Activated naive CD4-positive, alpha-beta T cell treated with anti-CD3 and anti-CD28 coated beads, Interleukin-2, amount 50 U/mL, for 24 hours (primary cell): ENCODE measurements at regions not wholly inside any gene's neighbourhood (a gene's known extent, or its start where the extent isn't known, plus 50 kb on each side); places are given as distances from the start of the nearest gene placed in this dataset.
"Not testable (repeated sequence)": the region's sequence is repeated elsewhere in the genome, so short reads cannot be mapped to it uniquely, and the experiment has no call there.

Experiments used
- H3K27ac Mint-ChIP-seq: one replicate; pipeline ENCODE4 v1.8.0; 2021; ENCODE audit warnings: mild to moderate bottlenecking, mixed read lengths
- H3K27me3 Mint-ChIP-seq: one replicate; pipeline ENCODE4 v1.8.0; 2021; ENCODE audit warnings: mixed read lengths
- H3K36me3 Mint-ChIP-seq: one replicate; pipeline ENCODE4 v1.8.0; 2021; ENCODE audit warnings: mixed read lengths
- H3K4me1 Mint-ChIP-seq: one replicate; pipeline ENCODE4 v1.8.0; 2021; ENCODE audit warnings: mixed read lengths
- H3K4me3 Mint-ChIP-seq: one replicate; pipeline ENCODE4 v1.8.0; 2021; ENCODE audit warnings: mild to moderate bottlenecking, mixed read lengths
- H3K9me3 Mint-ChIP-seq: one replicate; pipeline ENCODE4 v1.8.0; 2021; ENCODE audit warnings: mixed read lengths

DNA sequence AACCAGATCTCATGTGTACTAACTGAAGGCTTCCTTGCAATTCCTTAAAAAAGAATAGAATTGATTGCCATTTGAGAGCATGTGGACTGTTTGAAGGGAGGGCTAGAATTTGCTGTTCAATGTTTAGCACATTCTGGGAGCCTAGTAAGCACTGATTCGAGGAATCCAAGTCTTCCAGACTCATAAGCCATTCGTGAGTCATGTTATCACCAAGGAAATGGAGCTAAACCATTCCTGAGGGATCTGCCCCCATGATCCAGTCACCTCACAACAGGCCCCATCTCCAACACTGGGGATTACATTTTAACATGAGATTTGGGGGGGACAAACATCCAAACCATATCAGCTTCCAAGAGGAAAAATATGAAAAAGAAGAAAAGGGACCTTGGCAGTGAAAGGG is 276.4 kb downstream of the KCNRG start:
- H3K9me3 Mint-ChIP-seq, result no peaks in the 10 kb centered on the region
- no peak overlapping the region for H3K27ac Mint-ChIP-seq
- no peak overlapping the region for H3K4me3 Mint-ChIP-seq
- H3K4me1 Mint-ChIP-seq, result no peaks in the 10 kb centered on the region
- no peaks in the 10 kb centered on the region for H3K27me3 Mint-ChIP-seq
- H3K36me3 Mint-ChIP-seq, result no peaks in the 10 kb centered on the region

DNA sequence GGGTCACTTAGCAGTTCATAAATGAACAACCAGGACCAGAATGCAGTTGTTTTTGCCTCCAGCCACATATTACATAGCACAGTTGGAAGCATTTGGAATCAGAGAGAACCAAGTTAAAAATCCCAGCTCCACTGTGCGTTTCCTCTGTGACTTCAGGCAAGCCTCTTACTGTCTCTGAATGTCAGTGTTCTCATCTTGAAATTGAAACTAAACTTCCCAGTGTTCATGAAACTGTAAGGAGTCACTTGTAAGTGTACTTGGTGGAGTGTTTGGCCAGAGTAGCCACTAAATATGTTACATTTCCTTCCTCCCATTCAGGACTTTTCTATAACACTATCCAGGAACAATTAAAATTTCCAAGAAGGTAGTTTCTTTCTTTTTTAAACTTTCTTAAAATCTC is 276.8 kb downstream of the KCNRG start:
- Mint-ChIP-seq H3K9me3 (no peaks in the 10 kb centered on the region), H3K27me3 (no peaks in the 10 kb centered on the region), H3K27ac (no peak overlapping the region), H3K4me3 (no peak overlapping the region), H3K36me3 (no peaks in the 10 kb centered on the region), H3K4me1 (no peaks in the 10 kb centered on the region)

DNA sequence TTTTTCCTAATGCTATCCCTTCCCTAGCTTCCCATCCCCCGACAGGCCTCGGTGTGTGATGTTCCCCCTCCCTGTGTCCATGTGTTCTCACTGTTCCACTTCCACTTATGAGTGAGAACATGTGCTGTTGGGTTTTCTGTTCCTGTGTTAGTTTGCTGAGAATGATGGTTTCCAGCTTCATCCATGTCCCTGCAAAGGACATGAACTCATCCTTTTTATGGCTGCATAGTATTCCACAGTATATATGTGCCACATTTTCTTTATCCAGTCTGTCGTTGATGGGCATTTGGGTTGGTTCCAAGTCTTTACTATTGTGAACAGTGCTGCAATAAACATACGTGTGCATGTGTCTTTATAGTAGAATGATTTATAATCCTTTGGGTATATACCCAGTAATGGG is 279.2 kb downstream of the KCNRG start:
- H3K9me3 Mint-ChIP-seq, H3K4me1 Mint-ChIP-seq, H3K36me3 Mint-ChIP-seq, H3K27ac Mint-ChIP-seq, H3K4me3 Mint-ChIP-seq, H3K27me3 Mint-ChIP-seq: not testable (repeated sequence)

DNA sequence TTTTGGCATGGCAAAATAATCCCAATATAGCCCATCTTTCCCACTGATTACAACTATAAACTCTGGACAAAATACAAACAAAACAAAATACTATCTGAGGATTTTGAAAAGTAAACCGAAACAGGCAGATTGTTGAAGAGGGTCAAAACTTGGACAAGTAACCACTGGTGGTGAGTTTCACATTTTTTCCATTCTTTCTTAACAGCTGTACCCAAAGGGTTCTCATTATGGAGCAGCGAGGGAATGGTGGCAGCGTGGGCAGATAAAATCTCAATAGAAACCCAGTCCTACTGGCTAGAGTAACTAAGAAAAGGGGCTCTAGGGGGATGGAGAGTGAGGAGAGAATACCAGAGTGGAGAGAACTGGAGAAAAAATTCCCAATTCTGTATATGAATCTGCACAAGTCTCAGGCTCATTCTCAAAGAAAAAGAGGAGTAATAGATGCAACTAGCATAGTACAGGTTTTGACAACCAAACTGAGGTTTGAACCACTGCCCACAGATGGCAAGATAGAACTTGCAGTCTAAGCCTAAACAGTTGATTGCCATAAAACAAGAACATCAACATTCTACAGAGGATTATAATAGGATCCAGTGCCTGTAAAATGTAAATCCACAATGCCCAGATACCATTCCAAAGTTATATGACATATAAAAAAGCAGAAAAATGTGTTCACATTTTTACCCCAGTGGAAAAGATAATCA is 284.5 kb downstream of the KCNRG start:
- no peak overlapping the region for H3K27ac Mint-ChIP-seq
- no peak overlapping the region for H3K4me3 Mint-ChIP-seq

DNA sequence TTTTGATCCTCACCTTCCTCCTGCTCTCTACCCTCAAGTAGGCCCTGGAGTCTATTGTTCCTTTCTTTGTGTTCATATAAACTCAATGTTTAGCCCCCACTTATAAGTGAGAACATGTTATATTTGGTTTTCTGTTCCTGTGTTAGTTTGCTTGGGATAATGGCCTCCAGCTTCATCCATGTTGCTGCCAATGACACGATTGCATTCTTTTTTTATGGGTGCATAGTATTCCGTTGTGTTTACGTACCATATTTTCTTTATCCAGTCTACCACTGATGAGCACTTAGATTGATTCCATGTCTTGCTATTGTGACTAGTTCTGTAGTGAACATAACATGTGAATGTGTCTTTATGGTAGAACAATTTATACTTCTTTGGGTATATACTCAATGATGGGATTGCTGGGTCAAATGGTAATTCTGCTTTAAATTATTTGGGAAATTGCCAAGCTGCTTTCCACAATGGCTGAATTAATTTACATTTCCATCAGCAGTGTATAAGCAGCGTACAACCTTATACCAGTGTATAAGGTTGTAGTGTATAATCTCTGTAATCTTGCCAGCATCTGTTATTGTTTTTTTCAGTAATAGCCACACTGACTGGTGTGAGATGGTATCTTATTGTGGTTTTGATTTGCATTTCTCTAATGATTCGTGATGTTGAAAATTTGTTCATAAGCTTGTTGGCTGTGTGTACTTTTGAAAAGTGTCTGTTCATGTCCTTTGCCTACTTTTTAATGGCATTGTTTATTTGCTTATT is 288.9 kb downstream of the KCNRG start:
- Mint-ChIP-seq H3K4me3 (no peak overlapping the region), H3K4me1 (peaks cover 1% of the 10 kb centered on the region), H3K9me3 (no peaks in the 10 kb centered on the region), H3K27ac (no peak overlapping the region), H3K36me3 (peaks cover 2% of the 10 kb centered on the region), H3K27me3 (peaks cover 4% of the 10 kb centered on the region)

More for the DNA sequence above, 284.5 kb downstream of the KCNRG start:
- Mint-ChIP-seq H3K4me1 (no peaks in the 10 kb centered on the region), H3K9me3 (no peaks in the 10 kb centered on the region), H3K27me3 (peaks cover 7% of the 10 kb centered on the region), H3K36me3 (peaks cover 4% of the 10 kb centered on the region)

DNA sequence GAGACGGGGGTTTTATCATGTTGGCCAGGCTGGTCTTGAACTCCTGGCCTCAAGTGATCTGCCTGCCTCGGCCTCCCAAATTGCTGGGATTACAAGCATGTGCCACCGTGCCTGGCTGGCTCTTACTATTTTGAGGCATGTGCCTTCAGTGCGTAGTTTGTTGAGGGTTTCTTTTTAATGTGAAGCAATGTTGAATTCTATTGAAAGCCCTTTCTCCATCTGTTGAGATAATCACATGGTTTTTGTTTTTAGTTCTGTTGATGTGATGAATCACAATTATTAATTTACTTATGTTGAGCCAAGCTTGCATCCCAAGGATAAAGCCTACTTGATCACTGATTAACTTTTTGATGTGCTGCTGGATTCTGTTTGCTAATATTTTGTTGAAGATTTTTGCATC is 290.9 kb downstream of the KCNRG start:
- no peak overlapping the region for H3K4me3 Mint-ChIP-seq
- H3K4me1 Mint-ChIP-seq, result peaks cover 12% of the 10 kb centered on the region
- peaks cover 2% of the 10 kb centered on the region for H3K36me3 Mint-ChIP-seq
- H3K27ac Mint-ChIP-seq, result no peak overlapping the region
- H3K9me3 Mint-ChIP-seq, result no peaks in the 10 kb centered on the region
- H3K27me3 Mint-ChIP-seq, result no peaks in the 10 kb centered on the region

DNA sequence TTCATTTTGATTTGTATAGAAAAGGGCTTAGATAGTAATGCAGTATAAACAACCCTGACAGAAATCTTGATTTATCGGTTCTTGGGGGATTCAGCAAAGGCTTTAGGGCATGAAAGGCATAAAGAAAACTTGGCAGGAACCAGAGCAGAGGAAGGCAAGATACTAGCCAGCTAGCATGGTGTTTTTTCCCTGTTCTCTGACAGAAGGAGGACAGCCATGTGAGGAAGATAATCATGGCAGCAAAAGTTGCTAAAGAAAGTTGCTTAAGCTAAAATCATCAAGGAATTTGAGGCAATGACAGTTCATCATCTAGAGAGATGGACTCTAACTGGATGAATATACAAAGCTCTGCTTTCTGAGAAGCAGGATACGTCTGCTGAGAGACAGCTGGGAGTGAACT is 294.1 kb downstream of the KCNRG start:
- Mint-ChIP-seq H3K36me3 (no peaks in the 10 kb centered on the region), H3K4me3 (no peak overlapping the region), H3K4me1 (peaks cover 12% of the 10 kb centered on the region), H3K27me3 (no peaks in the 10 kb centered on the region), H3K9me3 (no peaks in the 10 kb centered on the region), H3K27ac (no peak overlapping the region)

DNA sequence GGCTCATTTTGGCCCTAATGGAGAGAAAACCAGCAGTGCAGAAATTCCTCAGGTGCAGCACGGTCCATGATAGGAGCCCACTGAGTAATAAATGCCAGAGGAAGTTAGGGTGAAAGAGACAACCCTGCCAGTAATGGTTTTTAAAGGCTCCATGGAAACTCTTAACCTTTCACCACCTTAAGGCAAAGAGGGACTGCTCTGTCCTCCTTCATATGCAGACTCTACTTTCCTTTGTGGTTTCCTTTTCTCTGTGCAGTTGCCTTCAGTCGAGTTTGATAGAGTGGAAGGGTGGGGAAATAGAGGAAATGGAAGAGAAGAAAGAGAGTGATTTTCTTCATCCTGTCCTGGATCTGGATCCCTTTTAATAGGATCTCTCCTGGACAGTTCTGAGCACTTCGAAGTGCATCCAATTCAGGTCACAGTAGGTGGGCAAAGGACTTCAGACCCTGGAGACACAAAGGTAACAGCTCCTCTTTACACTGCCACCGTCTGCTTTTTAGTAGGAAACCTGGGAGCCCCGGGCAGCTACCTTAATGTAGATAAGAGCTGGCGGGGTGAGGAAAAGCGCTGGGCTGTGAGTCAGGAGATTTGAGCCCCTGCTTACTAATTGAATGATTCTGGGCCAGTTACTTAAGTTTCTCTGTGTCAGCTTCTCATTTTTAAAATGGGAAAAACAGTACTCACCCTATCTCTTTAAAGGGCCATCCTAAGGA is 294.8 kb downstream of the KCNRG start:
- no peaks in the 10 kb centered on the region for H3K36me3 Mint-ChIP-seq
- no peaks in the 10 kb centered on the region for H3K9me3 Mint-ChIP-seq
- no peaks in the 10 kb centered on the region for H3K27me3 Mint-ChIP-seq
- no peak overlapping the region for H3K27ac Mint-ChIP-seq
- peaks cover 12% of the 10 kb centered on the region for H3K4me1 Mint-ChIP-seq
- H3K4me3 Mint-ChIP-seq, result no peak overlapping the region

DNA sequence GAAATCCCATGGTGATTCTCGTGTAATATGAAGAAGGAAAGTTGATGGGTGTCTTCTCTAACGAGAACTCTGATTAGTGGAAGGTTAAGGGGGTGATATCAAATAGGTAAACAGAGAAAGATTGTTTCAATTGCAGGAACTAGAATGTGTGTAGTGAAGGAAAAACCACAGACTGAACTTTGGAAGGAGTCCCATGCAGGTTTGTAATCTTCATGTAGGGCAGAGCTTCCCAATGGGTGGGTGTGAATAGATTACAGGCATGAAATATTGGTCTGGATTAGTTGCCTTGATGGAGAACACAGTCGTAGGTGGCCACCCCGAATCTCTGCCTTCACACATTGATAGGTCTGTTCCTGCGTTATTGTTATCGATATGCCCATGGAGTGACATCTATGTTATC is 295.5 kb downstream of the KCNRG start:
- Mint-ChIP-seq H3K9me3 (no peaks in the 10 kb centered on the region), H3K27me3 (no peaks in the 10 kb centered on the region), H3K27ac (no peak overlapping the region), H3K4me3 (no peak overlapping the region), H3K4me1 (peaks cover 12% of the 10 kb centered on the region), H3K36me3 (no peaks in the 10 kb centered on the region)

DNA sequence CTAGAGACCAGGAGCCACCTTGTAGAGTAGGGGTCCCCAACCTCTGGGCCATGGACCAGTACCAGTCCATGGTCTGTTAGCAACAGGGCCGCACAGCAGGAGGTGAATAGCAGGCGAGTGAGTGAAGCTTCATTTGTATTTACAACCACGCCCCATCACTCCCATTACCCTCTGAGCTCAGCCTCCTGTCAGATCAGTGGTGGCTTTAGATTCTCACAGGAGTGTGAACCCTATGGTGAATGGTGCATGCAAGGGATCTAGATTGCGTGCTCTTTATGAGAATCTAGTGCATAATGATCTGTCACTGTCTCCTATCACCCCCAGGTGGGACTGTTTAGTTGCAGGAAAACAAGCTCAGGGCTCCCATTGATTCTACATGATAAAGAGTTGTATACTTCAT is 303.6 kb downstream of the KCNRG start:
- Mint-ChIP-seq H3K27me3 (no peaks in the 10 kb centered on the region), H3K4me1 (peaks cover 27% of the 10 kb centered on the region), H3K36me3 (peaks cover 1% of the 10 kb centered on the region), H3K4me3 (no peak overlapping the region), H3K9me3 (peaks cover 3% of the 10 kb centered on the region), H3K27ac (no peak overlapping the region)

DNA sequence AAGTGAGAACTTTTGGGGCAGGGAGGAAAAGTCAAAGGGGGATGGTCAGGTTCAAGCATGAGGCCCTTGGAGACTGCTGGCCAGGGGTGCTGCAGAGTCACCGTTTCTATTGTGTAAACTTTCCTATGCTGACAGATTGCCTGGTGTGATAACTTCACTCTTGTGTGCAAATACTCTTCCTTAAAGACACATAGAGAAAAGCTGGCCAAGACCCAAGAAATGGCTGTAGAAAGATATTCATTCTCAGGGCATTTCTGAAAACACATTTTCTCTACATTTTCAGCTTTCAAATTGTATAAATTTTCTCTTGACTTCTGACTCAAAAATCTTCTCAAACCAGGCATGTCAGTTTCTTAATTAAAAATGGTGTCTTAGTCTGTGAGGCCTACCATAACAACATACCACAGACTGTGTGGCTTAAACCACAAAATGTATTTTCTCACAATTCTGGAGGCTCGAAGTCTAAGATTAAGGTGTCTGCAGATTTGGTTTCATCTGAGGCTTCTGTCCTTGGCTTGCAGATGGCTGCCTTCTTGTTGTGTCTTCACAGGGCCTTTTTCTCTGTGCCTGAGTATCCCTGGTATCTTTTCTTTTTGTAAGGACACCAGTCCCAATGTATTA is 304.5 kb downstream of the KCNRG start:
- Mint-ChIP-seq H3K27ac (no peak overlapping the region), H3K36me3 (peaks cover 1% of the 10 kb centered on the region), H3K4me3 (no peak overlapping the region), H3K27me3 (no peaks in the 10 kb centered on the region), H3K4me1 (peaks cover 27% of the 10 kb centered on the region), H3K9me3 (peaks cover 3% of the 10 kb centered on the region)

DNA sequence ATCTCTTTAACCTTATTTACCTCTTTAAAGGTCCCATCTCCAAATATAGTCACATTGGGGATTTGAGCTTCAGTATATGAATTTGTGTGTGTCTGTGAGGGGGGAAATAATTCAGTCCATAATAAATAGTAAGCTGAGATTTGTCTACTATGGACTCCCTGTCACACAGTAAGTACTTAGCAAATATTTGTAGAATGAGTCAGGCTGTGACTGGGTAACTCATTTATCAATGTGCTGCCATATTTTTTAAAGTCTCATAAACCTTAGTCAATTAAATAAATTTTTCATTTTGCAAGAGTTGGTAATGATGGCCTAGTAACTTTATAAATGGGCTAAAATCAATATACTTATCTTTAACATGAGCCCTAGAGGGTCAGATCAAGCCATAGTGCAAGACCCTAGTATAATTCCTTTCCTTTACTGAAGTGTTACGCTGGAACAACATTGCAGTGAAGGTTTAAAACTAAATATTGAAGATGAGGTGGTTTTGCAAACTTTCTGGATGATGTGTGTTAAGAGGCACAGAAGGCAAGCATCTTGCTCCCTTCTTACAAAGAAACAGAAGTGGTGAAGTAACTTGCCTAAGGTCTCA is 305.1 kb downstream of the KCNRG start:
- Mint-ChIP-seq H3K27ac (no peak overlapping the region), H3K36me3 (peaks cover 4% of the 10 kb centered on the region), H3K4me1 (peaks cover 27% of the 10 kb centered on the region), H3K9me3 (peaks cover 3% of the 10 kb centered on the region), H3K4me3 (no peak overlapping the region), H3K27me3 (no peaks in the 10 kb centered on the region)

DNA sequence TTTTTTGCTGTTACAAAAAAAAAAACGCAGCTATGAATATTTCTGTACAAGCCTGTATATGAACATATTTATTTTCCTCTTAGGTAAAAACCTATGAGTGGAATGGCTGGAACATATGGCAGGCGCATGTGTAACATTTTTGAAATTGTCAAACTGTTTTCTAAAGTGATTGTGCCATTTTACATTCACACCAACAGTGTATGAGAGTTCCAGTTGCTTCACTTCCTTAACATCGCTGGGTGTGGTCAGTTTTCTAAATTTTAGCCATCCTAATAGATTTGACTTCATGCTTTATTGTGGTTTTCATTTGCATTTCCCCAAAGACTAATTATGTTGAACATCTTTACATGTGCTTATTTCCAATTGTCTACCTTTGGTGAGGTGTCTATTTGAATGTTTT is 306.8 kb downstream of the KCNRG start:
- Mint-ChIP-seq H3K36me3 (peaks cover 8% of the 10 kb centered on the region), H3K4me3 (no peak overlapping the region), H3K27ac (no peak overlapping the region), H3K27me3 (no peaks in the 10 kb centered on the region), H3K4me1 (peaks cover 27% of the 10 kb centered on the region), H3K9me3 (peaks cover 3% of the 10 kb centered on the region)

DNA sequence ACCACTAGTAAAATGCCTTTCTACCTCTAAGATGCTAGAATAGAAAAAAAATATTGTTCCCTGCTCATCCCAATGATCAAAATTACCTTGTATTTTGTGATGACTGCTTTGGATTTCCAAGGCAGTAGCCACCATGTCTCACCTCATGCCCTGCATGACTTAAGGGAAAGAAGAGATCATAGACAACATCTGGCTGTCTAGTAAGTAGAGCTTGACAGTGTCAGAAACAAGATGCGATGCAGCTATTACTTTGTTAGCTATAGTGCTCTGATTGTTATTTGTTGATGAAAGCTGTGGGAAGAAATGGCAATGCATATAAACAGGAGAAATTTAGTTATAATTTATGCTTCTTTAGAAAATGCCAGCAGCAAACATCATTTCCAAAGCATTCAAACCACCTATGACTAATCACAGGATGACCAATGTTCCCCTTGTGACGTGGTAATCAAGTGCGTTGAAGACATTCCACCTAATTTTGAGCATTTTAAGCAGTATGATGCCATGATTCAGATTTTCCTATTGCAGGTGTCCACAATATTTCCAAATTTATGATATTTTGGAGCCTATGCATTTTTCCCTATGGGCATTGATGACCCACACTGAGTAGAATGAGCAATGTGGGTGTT is 308.3 kb downstream of the KCNRG start:
- Mint-ChIP-seq H3K27me3 (no peaks in the 10 kb centered on the region), H3K9me3 (peaks cover 3% of the 10 kb centered on the region), H3K4me3 (no peak overlapping the region), H3K4me1 (peaks cover 23% of the 10 kb centered on the region), H3K27ac (no peak overlapping the region), H3K36me3 (peaks cover 8% of the 10 kb centered on the region)

DNA sequence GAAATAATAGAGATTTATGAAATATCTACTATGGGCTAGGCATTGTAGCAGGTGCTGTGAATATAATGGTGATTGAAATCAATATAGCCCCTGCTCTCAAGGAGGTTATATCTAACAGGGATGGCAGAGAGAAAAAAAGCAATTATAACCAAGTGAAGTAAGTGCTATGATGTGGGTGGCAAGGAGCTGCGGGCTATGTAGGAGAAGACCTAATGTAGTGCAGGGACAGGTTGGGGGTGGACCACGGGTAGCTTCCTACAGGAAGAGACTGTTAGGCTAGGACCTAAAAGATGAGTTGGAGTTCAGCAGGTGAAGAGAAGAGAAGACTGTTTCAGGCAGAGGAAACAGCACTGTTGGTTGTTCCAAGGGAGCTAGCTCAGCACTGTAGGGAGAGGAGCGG is 311.0 kb downstream of the KCNRG start:
- Mint-ChIP-seq H3K27ac (no peak overlapping the region), H3K27me3 (no peaks in the 10 kb centered on the region), H3K36me3 (peaks cover 8% of the 10 kb centered on the region), H3K4me1 (peaks cover 3% of the 10 kb centered on the region), H3K4me3 (no peak overlapping the region), H3K9me3 (peaks cover 3% of the 10 kb centered on the region)
